HepG2 (cell line): ENCODE measurements at regions not wholly inside any gene's neighbourhood (a gene's known extent, or its start where the extent isn't known, plus 50 kb on each side); places are given as distances from the start of the nearest gene placed in this dataset.

Source experiments
- ATAC-seq: fragments of 200-7000 bp; cut with Tn5 transposase; 3 replicates; pipeline ENCODE4 v1.9.1; 2020; ENCODE audit warnings: mild to moderate bottlenecking, moderate library complexity
- BruUV-seq: library from RNA; stranded (reverse); fragments of 400-500 nt; replicated peaks from 2 replicates; lab custom pipeline; 2021; lab: Mats Ljungman, UMichigan
- CTCF ChIA-PET: fragments of 300-600 bp; formaldehyde crosslinking; extraction: SDS; loops from one replicate; lab custom pipeline; 2021; ENCODE audit warnings: low total read pairs, inconsistent platforms, low intra/inter-chr PET ratio; lab: Yijun Ruan, JAX
- POLR2A ChIA-PET: fragments of 350-600 bp; sonication (Branson Sonifier 250); formaldehyde crosslinking; loops from one replicate; lab custom pipeline; 2020; ENCODE audit warnings: antibody characterized with exemption, inconsistent platforms; lab: Yijun Ruan, JAX
- DNase-seq: peaks from one replicate; pipeline ENCODE4 v3.0.0-alpha.2; 2015; ENCODE audit warnings: low spot score
- FAIRE-seq: peaks from 3 replicates; lab custom pipeline; 2011; peaks lifted over from hg19 to GRCh38; lab: Jason Lieb, UNC
- H2AFZ ChIP-seq: one replicate; pipeline ENCODE4 v1.6.1; 2011; ENCODE audit warnings: low read length, inconsistent platforms
- H3K27ac ChIP-seq: fragments of 300-600 bp; 3 replicates; pipeline ENCODE4 v1.8.0; 2011; ENCODE audit warnings: mixed run types, mild to moderate bottlenecking, mixed read lengths, low read length, inconsistent platforms; ENCODE audit not compliant: insufficient read depth; ENCODE audit errors: extremely low read length
- H3K27me3 ChIP-seq, 2 experiments: fragments of 200-600 bp in 1 of 2; 2 replicates in 1 of 2; 3 replicates in 1 of 2; pipeline versions ENCODE4 v1.6.0 to v1.8.0; 2011; ENCODE audit warnings: low read length in 2 of 2, mild to moderate bottlenecking in 2 of 2, moderate library complexity in 2 of 2, inconsistent platforms in 1 of 2; ENCODE audit not compliant: insufficient read depth in 2 of 2, control insufficient read depth in 1 of 2
- H3K36me3 ChIP-seq, 2 experiments: fragments of 200-600 bp in 1 of 2; replicated peaks in 1 of 2; 2 replicates in 1 of 2; 3 replicates in 1 of 2; pipeline versions ENCODE4 v1.5.1 to v1.8.0; 2011; ENCODE audit warnings: low read length in 2 of 2, inconsistent platforms in 1 of 2; ENCODE audit not compliant: insufficient read depth in 2 of 2, control insufficient read depth in 1 of 2
- H3K4me1 ChIP-seq: 2 replicates; pipeline ENCODE4 v1.5.1; 2012; ENCODE audit warnings: low read length, inconsistent platforms; ENCODE audit not compliant: insufficient read depth
- H3K4me2 ChIP-seq: 2 replicates; pipeline ENCODE4 v1.6.0; 2011; ENCODE audit warnings: low read depth, low read length, inconsistent platforms
- H3K4me3 ChIP-seq, 3 experiments: fragments of 200-600 bp in 1 of 3; sonication (generic), shearing (Covaris generic) in 1 of 3; replicated peaks in 1 of 3; 2 replicates each; pipeline ENCODE4 v1.5.1; 2011 to 2016; ENCODE audit warnings: low read length in 3 of 3, inconsistent platforms in 2 of 3, low read depth in 2 of 3, mild to moderate bottlenecking in 2 of 3, control low read depth in 1 of 3, mixed read lengths in 1 of 3; ENCODE audit not compliant: insufficient read depth in 1 of 3
- H3K79me2 ChIP-seq: one replicate; pipeline ENCODE4 v1.6.1; 2011; ENCODE audit warnings: low read length, inconsistent platforms; ENCODE audit not compliant: insufficient read depth
- H3K9ac ChIP-seq: 2 replicates; pipeline ENCODE4 v1.6.0; 2011; ENCODE audit warnings: mild to moderate bottlenecking, low read depth, low read length, inconsistent platforms; ENCODE audit not compliant: insufficient read depth
- H3K9me3 ChIP-seq: 2 replicates; pipeline ENCODE4 v1.5.1; 2012; ENCODE audit warnings: mild to moderate bottlenecking, low read length
- H4K20me1 ChIP-seq: 2 replicates; pipeline ENCODE4 v1.6.0; 2011; ENCODE audit warnings: inconsistent platforms, mild to moderate bottlenecking, low read length, moderate library complexity; ENCODE audit not compliant: insufficient read depth
- CENPT ChIP-seq: sonication (generic); formaldehyde crosslinking; IDR thresholded peaks from 2 replicates; pipeline ENCODE4 v1.8.0; 2022; ENCODE audit warnings: low read depth, mild to moderate bottlenecking, moderate library complexity, missing genetic modification reagents
- ELF4 ChIP-seq: sonication (generic); formaldehyde crosslinking; IDR thresholded peaks from 2 replicates; pipeline ENCODE4 v1.5.0; 2020; ENCODE audit warnings: missing genetic modification reagents, mild to moderate bottlenecking, moderate library complexity, borderline replicate concordance
- KLF16 ChIP-seq, 2 experiments: sonication (generic) in 1 of 2; formaldehyde crosslinking in 1 of 2; IDR thresholded peaks; 2 replicates each; pipeline versions ENCODE4 v1.6.1 to v1.8.0; 2016 to 2023; ENCODE audit warnings: missing genetic modification reagents in 2 of 2, missing compliant biosample characterization in 1 of 2
- KMT2B ChIP-seq: IDR thresholded peaks from 2 replicates; pipeline ENCODE4 v1.6.1; 2016; ENCODE audit warnings: missing genetic modification reagents, missing compliant biosample characterization
- MAFK ChIP-seq, 2 experiments: IDR thresholded peaks in 1 of 2; conservative IDR thresholded peaks in 1 of 2; 2 replicates each; pipeline ENCODE4 v1.6.1; 2011; ENCODE audit warnings: improper control_type of control experiment in 2 of 2, low read length in 2 of 2
- NR2F6 ChIP-seq, 2 experiments: IDR thresholded peaks; 2 replicates each; pipeline ENCODE4 v1.6.1; 2016; ENCODE audit warnings: antibody characterized with exemption in 1 of 2, mild to moderate bottlenecking in 1 of 2
- ZBTB7B ChIP-seq: sonication (generic); formaldehyde crosslinking; IDR thresholded peaks from 2 replicates; pipeline ENCODE4 v1.4.0; 2020; ENCODE audit warnings: missing genetic modification reagents
- ZC3H4 ChIP-seq: sonication (generic); formaldehyde crosslinking; IDR thresholded peaks from 2 replicates; pipeline ENCODE4 v1.4.0; 2020; ENCODE audit warnings: missing genetic modification reagents, borderline replicate concordance
- ZNF12 ChIP-seq: sonication (generic); formaldehyde crosslinking; IDR thresholded peaks from 2 replicates; pipeline ENCODE4 v1.5.0; 2020; ENCODE audit warnings: missing genetic modification reagents
- ZNF124 ChIP-seq: sonication (generic); formaldehyde crosslinking; IDR thresholded peaks from 2 replicates; pipeline ENCODE4 v1.4.0; 2020; ENCODE audit warnings: missing genetic modification reagents
- ZNF232 ChIP-seq: sonication (generic); formaldehyde crosslinking; IDR thresholded peaks from 2 replicates; pipeline ENCODE4 v1.4.0; 2020; ENCODE audit warnings: missing genetic modification reagents, borderline replicate concordance
- ZNF33A ChIP-seq: sonication (generic); formaldehyde crosslinking; IDR thresholded peaks from 2 replicates; pipeline ENCODE4 v1.5.1; 2020; ENCODE audit warnings: missing genetic modification reagents, mild to moderate bottlenecking, moderate library complexity, borderline replicate concordance
- ZNF777 ChIP-seq: sonication (generic); formaldehyde crosslinking; IDR thresholded peaks from 2 replicates; pipeline ENCODE4 v1.4.0; 2020; ENCODE audit warnings: missing genetic modification reagents
- ZSCAN9 ChIP-seq: IDR thresholded peaks from 2 replicates; pipeline ENCODE4 v1.6.1; 2016; ENCODE audit warnings: borderline replicate concordance
- WGBS: methylation state at CpG from one replicate; pipeline ENCODE4 v1.1.6; 2017; ENCODE audit warnings: low lambda C conversion rate; 5-methylcytosine and 5-hydroxymethylcytosine counted together
- in situ Hi-C: cut with HindIII; loops from 2 replicates; pipeline ENCODE4 v1.10.0; 2017; ENCODE audit warnings: low pct_unique_long_range_greater_than_20kb; ENCODE audit not compliant: extremely low pct_ligation_motif_present
- intact Hi-C: fragments of 100-400 bp; cut with micrococcal nuclease; formaldehyde crosslinking; loops from one replicate; pipeline ENCODE4 v1.10.0; 2022; ENCODE audit not compliant: unreplicated experiment
- TF ChIP-seq, protein P1 (sequence below): sonication (generic); formaldehyde crosslinking; IDR thresholded peaks from 2 replicates; pipeline ENCODE4 v1.5.1; 2020; ENCODE audit warnings: mild to moderate bottlenecking, missing genetic modification reagents, borderline replicate concordance
- TF ChIP-seq, protein P2 (sequence below): IDR thresholded peaks from 2 replicates; pipeline ENCODE4 v1.6.1; 2016; ENCODE audit warnings: low read depth, borderline replicate concordance
- TF ChIP-seq, protein P3 (sequence below): sonication (generic); formaldehyde crosslinking; IDR thresholded peaks from 2 replicates; pipeline ENCODE4 v1.4.0; 2020; ENCODE audit warnings: missing genetic modification reagents
- TF ChIP-seq, protein P4 (sequence below): sonication (generic); formaldehyde crosslinking; IDR thresholded peaks from 2 replicates; pipeline ENCODE4 v1.5.0; 2020; ENCODE audit warnings: mild to moderate bottlenecking, missing genetic modification reagents, moderate library complexity
- TF ChIP-seq, protein P5 (sequence below): sonication (generic); formaldehyde crosslinking; IDR thresholded peaks from 2 replicates; pipeline ENCODE4 v1.5.0; 2020; ENCODE audit warnings: missing genetic modification reagents

DNA sequence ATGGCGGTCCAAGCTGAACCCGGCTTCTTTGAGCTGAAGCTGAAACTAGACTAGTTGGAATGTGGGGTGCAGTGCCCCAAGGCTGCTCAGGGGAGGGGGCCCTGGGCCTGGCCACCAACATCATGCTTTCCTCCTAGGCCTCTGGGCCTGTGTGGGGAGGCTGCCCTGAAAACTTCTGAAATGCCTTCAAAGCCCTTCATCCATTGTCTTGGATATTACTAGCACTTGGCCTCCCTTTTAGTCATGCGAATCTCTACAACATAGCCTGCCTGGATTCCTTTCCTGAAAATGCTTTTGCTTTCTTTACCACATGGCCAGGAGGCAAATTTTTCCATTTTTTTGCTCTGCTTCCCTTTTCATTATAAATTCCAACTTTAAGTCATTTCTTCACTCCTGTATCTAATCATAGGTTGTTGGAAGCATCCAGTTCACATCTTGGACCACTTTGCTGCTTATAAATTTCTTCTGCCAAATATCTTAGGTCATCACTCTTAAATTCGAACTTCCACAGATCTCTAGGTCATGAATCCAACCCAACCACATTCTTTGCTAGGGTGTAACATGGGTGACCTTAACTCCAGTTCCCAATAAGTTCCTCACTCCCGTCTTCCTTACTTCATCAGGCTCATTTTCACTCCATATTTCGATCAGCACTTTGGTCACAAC lies 103.4 kb downstream of the DDIT4L start:
- ATAC-seq = no peak
- H3K9me3 ChIP-seq = no peaks in the 10 kb centered on the region
- H3K36me3 ChIP-seq = no peaks in the 10 kb centered on the region
- no peak overlapping the region for H3K4me3 ChIP-seq
- no peaks in the 10 kb centered on the region for H3K79me2 ChIP-seq
- no peak for DNase-seq
- no peak for FAIRE-seq
- ChIA-PET POLR2A (no interaction called here), CTCF (no interaction called here)
- H3K27me3 ChIP-seq = no peaks in the 10 kb centered on the region
- no peak overlapping the region for H3K4me2 ChIP-seq
- 15% methylated on average over 4 of the region's 6 CpGs for WGBS
- H2AFZ ChIP-seq = no peak overlapping the region
- H3K9ac ChIP-seq = no peak overlapping the region
- H3K4me1 ChIP-seq = no peaks in the 10 kb centered on the region
- no peak overlapping the region for H3K27ac ChIP-seq
- in situ Hi-C loops = no loop called here
- intact Hi-C loops = no loop called here
- no TSS peak for BruUV-seq
- H4K20me1 ChIP-seq = no peaks in the 10 kb centered on the region
- TF ChIP-seq, protein P1, sequence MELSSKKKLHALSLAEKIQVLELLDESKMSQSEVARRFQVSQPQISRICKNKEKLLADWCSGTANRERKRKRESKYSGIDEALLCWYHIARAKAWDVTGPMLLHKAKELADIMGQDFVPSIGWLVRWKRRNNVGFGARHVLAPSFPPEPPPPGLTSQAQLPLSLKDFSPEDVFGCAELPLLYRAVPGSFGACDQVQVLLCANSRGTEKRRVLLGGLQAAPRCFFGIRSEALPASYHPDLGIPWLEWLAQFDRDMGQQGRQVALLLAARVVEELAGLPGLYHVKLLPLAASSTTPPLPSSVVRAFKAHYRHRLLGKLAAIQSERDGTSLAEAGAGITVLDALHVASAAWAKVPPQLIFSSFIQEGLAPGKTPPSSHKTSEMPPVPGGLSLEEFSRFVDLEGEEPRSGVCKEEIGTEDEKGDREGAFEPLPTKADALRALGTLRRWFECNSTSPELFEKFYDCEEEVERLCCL (CRISPR knock-in tag) = no peak
- TF ChIP-seq KLF16 (CRISPR knock-in tag; IDR thresholded peaks at IDR 0.05) (no peak), NR2F6 (IDR thresholded peaks at IDR 0.05) (no peak), NR2F6 (CRISPR knock-in tag; IDR thresholded peaks at IDR 0.05) (no peak), ZC3H4 (CRISPR knock-in tag) (no peak), ZBTB7B (CRISPR knock-in tag) (no peak), ZNF777 (CRISPR knock-in tag) (no peak), ZNF232 (CRISPR knock-in tag) (no peak), CENPT (CRISPR knock-in tag) (no peak), ELF4 (CRISPR knock-in tag) (no peak), KMT2B (CRISPR knock-in tag) (no peak), ZNF33A (CRISPR knock-in tag) (no peak), ZSCAN9 (CRISPR knock-in tag) (no peak), MAFK (conservative IDR thresholded peaks at IDR 0.05 in 1 of 2, IDR thresholded peaks at IDR 0.05 in 1 of 2; ENCODE audit: low read length in 2 of 2) (no peak), ZNF12 (CRISPR knock-in tag) (no peak), ZNF124 (CRISPR knock-in tag) (no peak)
- TF ChIP-seq, protein P2, sequence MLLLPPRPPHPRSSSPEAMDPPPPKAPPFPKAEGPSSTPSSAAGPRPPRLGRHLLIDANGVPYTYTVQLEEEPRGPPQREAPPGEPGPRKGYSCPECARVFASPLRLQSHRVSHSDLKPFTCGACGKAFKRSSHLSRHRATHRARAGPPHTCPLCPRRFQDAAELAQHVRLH (CRISPR knock-in tag) = no peak
- TF ChIP-seq, protein P3, sequence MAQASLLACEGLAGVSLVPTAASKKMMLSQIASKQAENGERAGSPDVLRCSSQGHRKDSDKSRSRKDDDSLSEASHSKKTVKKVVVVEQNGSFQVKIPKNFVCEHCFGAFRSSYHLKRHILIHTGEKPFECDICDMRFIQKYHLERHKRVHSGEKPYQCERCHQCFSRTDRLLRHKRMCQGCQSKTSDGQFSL (CRISPR knock-in tag) = no peak
- TF ChIP-seq, protein P4, sequence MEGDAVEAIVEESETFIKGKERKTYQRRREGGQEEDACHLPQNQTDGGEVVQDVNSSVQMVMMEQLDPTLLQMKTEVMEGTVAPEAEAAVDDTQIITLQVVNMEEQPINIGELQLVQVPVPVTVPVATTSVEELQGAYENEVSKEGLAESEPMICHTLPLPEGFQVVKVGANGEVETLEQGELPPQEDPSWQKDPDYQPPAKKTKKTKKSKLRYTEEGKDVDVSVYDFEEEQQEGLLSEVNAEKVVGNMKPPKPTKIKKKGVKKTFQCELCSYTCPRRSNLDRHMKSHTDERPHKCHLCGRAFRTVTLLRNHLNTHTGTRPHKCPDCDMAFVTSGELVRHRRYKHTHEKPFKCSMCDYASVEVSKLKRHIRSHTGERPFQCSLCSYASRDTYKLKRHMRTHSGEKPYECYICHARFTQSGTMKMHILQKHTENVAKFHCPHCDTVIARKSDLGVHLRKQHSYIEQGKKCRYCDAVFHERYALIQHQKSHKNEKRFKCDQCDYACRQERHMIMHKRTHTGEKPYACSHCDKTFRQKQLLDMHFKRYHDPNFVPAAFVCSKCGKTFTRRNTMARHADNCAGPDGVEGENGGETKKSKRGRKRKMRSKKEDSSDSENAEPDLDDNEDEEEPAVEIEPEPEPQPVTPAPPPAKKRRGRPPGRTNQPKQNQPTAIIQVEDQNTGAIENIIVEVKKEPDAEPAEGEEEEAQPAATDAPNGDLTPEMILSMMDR (CRISPR knock-in tag) = no peak
- TF ChIP-seq, protein P5, sequence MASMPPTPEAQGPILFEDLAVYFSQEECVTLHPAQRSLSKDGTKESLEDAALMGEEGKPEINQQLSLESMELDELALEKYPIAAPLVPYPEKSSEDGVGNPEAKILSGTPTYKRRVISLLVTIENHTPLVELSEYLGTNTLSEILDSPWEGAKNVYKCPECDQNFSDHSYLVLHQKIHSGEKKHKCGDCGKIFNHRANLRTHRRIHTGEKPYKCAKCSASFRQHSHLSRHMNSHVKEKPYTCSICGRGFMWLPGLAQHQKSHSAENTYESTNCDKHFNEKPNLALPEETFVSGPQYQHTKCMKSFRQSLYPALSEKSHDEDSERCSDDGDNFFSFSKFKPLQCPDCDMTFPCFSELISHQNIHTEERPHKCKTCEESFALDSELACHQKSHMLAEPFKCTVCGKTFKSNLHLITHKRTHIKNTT = no peak
